ENCODE measurements at regions not wholly inside any gene's neighbourhood (a gene's known extent, or its start where the extent isn't known, plus 50 kb on each side); places are given as distances from the start of the nearest gene placed in this dataset.

- peaks cover 2% of the 10 kb centered on the region for H3K27me3 Mint-ChIP-seq (ENCODE audit: insufficient read depth, low read depth)
- Histone ChIP-seq H3K4me3 (no peak overlapping the region), H3K4me1 (no peaks in the 10 kb centered on the region), H3K4me2 (no peak overlapping the region), H3F3A (ENCODE audit: low read depth) (no peaks in the 10 kb centered on the region), H3K9me3 (ENCODE audit: low read depth) (no peaks in the 10 kb centered on the region), H4K20me1 (ENCODE audit: low read depth) (no peaks in the 10 kb centered on the region), H2AFZ (replicated peaks) (no peak overlapping the region), H3K36me3 (no peaks in the 10 kb centered on the region), H3K79me2 (ENCODE audit: low read depth) (no peaks in the 10 kb centered on the region), H3K27me3 (no peaks in the 10 kb centered on the region), H3K9ac (no peak overlapping the region), H3K27ac (no peak overlapping the region)
- H3K9me3 Mint-ChIP-seq: no peaks in the 10 kb centered on the region
- no peaks in the 10 kb centered on the region for H3K36me3 Mint-ChIP-seq
- no peak for TF ChIP-seq EZH2 (IDR thresholded peaks at IDR 0.05)
- TF ChIP-seq EZH2phosphoT487 (IDR thresholded peaks at IDR 0.05): no peak
- no peak for TF ChIP-seq CTCF (IDR thresholded peaks at IDR 0.05)
- peaks cover 7% of the 10 kb centered on the region for H3K4me1 Mint-ChIP-seq
- DNase-seq (ENCODE audit: low spot score): no peak
- no peak overlapping the region for H3K4me3 Mint-ChIP-seq
- no peak overlapping the region for H3K27ac Mint-ChIP-seq
These were observed 699.0 kb upstream of the CITED2 start for GRCh38 chr6:140073456-140073855.

GRCh38 chr6:140071601-140072062 lies 697.2 kb upstream of the CITED2 start:
- Mint-ChIP-seq H3K9me3 (peaks cover 2% of the 10 kb centered on the region), H3K27ac (no peak overlapping the region), H3K36me3 (no peaks in the 10 kb centered on the region), H3K4me1 (no peaks in the 10 kb centered on the region), H3K4me3 (no peak overlapping the region), H3K27me3 (ENCODE audit: insufficient read depth, low read depth) (peaks cover 5% of the 10 kb centered on the region)
- Histone ChIP-seq H3K4me1 (no peaks in the 10 kb centered on the region), H3K36me3 (no peaks in the 10 kb centered on the region), H3K9me3 (ENCODE audit: low read depth) (no peaks in the 10 kb centered on the region), H2AFZ (replicated peaks) (no peak overlapping the region), H3K4me2 (no peak overlapping the region), H3F3A (ENCODE audit: low read depth) (no peaks in the 10 kb centered on the region), H3K4me3 (no peak overlapping the region), H3K27me3 (no peaks in the 10 kb centered on the region), H4K20me1 (ENCODE audit: low read depth) (no peaks in the 10 kb centered on the region), H3K79me2 (ENCODE audit: low read depth) (no peaks in the 10 kb centered on the region), H3K27ac (no peak overlapping the region), H3K9ac (no peak overlapping the region)
- no peak for DNase-seq (ENCODE audit: low spot score)
- no peak for TF ChIP-seq EZH2phosphoT487 (IDR thresholded peaks at IDR 0.05)
- no peak for TF ChIP-seq EZH2 (IDR thresholded peaks at IDR 0.05)
- no peak for TF ChIP-seq CTCF (IDR thresholded peaks at IDR 0.05)

- H3K27ac Mint-ChIP-seq: no peak overlapping the region
- H3K4me3 Mint-ChIP-seq: no peak overlapping the region
- no peaks in the 10 kb centered on the region for H3F3A ChIP-seq (ENCODE audit: low read depth)
- H3K27me3 Mint-ChIP-seq (ENCODE audit: insufficient read depth, low read depth): peaks cover 5% of the 10 kb centered on the region
- no peak for DNase-seq (ENCODE audit: low spot score)
- no peak overlapping the region for H3K27ac ChIP-seq
- H3K9me3 Mint-ChIP-seq: peaks cover 2% of the 10 kb centered on the region
- H3K4me1 Mint-ChIP-seq: no peaks in the 10 kb centered on the region
- no peak overlapping the region for H3K4me3 ChIP-seq
- no peaks in the 10 kb centered on the region for H3K27me3 ChIP-seq
- H3K9ac ChIP-seq: no peak overlapping the region
- no peak overlapping the region for H3K4me2 ChIP-seq
- no peaks in the 10 kb centered on the region for H3K36me3 Mint-ChIP-seq
- H2AFZ ChIP-seq (replicated peaks): no peak overlapping the region
- no peaks in the 10 kb centered on the region for H3K79me2 ChIP-seq (ENCODE audit: low read depth)
- no peaks in the 10 kb centered on the region for H4K20me1 ChIP-seq (ENCODE audit: low read depth)
- H3K9me3 ChIP-seq (ENCODE audit: low read depth): no peaks in the 10 kb centered on the region
- H3K4me1 ChIP-seq: no peaks in the 10 kb centered on the region
- TF ChIP-seq EZH2 (IDR thresholded peaks at IDR 0.05) (no peak), EZH2phosphoT487 (IDR thresholded peaks at IDR 0.05) (no peak), CTCF (IDR thresholded peaks at IDR 0.05) (no peak)
- no peaks in the 10 kb centered on the region for H3K36me3 ChIP-seq
These were observed 696.5 kb upstream of the CITED2 start for GRCh38 chr6:140070846-140071473.
